LoVo (cell line): ENCODE measurements at regions not wholly inside any gene's neighbourhood (a gene's known extent, or its start where the extent isn't known, plus 50 kb on each side); places are given as distances from the start of the nearest gene placed in this dataset.

ENCODE experiments used
- DNase-seq: peaks from one replicate; pipeline ENCODE4 v3.0.0-alpha.2; 2016; ENCODE audit warnings: low spot score

DNA sequence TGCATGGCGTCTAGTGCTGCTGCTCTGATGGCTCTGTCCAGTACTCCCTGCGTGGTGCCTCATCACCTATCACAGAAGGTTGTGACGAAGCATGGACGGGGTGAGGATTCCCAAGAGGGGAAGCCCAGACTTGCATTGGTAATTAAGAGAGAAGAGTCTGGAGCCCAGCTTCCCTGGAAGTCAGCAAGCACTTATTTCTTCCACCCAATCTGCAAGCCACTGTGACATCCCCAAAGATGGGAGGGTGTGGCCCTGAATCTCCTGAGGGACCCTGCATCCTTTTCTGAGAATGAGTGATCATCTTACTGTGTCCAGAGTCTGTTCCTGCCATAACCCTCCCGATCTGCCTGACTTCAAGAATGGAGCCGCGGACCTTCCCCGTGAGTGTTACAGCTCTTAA is 166.7 kb downstream of the PTPN20 start:
- DNase-seq = no peak

GRCh38 chr10:47078393-47079203 is 167.4 kb downstream of the PTPN20 start:
- no peak for DNase-seq

DNA sequence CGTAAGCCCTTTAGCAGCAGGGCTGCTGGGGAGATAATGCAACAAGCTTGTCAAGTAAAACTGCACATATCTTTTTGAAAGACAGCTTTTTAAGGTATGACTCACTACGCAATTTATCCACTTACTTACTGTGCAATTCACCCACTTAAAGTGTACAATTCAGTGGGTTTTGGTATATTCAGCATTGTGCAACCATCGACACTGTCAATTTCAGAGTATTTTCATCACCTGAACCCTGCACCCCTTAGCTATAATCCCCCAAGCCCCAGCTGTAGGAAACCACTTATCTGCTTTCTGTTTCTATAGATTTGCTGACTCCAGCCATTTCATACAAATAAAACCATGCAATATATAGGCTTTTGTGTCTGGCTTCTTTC is 168.0 kb downstream of the PTPN20 start:
- DNase-seq = no peak

DNA sequence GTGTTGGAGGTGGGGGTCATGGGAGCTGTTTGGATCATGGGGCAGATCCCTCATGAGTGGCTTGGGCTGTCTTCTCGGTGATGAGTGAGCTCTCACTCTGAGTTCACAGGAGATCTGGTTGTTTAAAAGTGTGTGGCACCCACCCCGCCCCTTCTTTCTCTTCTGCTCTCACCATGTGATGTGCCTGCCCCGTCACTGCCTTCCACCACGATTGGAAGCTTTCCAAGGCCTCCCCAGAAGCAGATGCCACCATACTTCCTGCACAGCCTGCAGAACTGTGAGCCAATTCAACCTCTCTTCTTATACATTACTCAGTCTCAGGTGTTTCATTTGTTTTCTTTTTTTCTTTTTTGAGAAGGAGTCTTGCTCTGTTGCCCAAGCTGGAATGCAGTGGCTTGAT is 170.0 kb downstream of the PTPN20 start:
- DNase-seq = no peak

GRCh38 chr10:47082055-47082784 is 171.0 kb downstream of the PTPN20 start:
- no peak for DNase-seq

- DNase-seq = no peak
These were observed 176.4 kb downstream of the PTPN20 start for GRCh38 chr10:47087667-47088066.

GRCh38 chr10:47088656-47089354 is 177.6 kb downstream of the PTPN20 start:
- DNase-seq = no peak

DNA sequence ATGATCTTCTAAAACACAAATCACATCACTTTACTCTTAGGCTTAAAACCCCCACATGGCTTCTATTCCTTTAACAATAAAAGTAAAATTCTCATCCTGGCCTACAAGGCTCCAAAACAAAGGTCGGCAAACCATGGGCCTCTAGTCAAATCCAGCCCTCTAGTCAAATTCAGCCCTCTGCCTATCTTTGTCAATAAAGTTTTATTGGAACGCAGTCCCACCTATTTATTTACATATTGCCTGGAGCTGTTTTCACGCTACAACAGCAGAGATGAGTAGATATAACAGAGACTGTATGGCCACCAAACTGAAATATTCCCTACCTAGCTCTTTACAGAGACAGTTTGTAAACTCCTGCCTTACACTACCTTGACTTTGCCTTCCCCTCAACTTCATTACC is 178.8 kb downstream of the PTPN20 start:
- no peak for DNase-seq

- no peak for DNase-seq
These were observed 179.7 kb downstream of the PTPN20 start for GRCh38 chr10:47090903-47091302.

- DNase-seq = no peak
These were observed 180.2 kb downstream of the PTPN20 start for GRCh38 chr10:47091421-47091820.

DNA sequence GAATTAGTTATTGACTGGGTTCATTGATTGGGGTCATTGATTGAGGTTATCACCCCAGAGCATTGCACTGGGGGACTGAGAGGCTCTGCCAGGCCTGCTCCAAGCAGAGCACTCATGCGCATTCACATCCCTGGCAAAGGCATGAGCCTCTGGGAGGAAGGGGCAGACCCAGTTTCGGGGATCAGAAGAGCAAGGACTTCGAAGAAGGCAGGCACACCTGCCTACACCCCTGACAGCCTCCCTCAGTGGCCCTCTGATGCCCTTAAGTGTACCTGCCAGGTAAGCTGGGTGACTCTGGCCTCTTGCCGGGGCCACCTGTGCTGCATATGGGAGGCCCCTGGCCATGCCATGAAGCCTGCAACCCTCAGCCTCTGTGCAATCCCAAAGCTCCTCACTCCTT is 181.1 kb downstream of the PTPN20 start:
- no peak for DNase-seq

- no peak for DNase-seq
These were observed 181.6 kb downstream of the PTPN20 start for GRCh38 chr10:47092831-47093230.

- DNase-seq = no peak
These were observed 182.9 kb downstream of the PTPN20 start for GRCh38 chr10:47094126-47094525.

GRCh38 chr10:47094636-47095035 is 183.4 kb downstream of the PTPN20 start:
- DNase-seq = no peak

DNA sequence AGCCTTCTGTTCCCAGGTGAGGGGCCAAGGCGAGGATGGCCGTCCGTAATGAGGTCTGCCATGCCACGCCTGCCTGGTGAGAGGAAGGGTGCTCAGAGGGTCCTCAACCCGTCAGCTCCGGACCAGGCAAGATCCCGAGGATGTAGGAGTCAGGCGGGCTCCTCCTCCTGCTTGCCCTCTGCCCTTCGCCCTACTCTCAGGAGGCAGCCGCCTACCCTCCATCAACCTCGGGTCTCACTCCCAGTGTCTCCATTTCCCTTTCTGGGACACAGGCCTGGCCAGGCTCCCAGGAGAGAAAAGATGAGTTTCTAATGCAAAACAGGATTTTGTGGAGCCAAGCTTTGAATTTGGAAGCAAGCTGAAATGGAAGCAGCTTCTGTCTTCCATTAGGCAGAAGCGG is 184.0 kb downstream of the PTPN20 start:
- no peak for DNase-seq

GRCh38 chr10:47095848-47096612 is 184.8 kb downstream of the PTPN20 start:
- no peak for DNase-seq

- no peak for DNase-seq
These were observed 187.0 kb downstream of the PTPN20 start for GRCh38 chr10:47098238-47098637.

- DNase-seq = no peak
These were observed 187.7 kb downstream of the PTPN20 start for GRCh38 chr10:47098964-47099363.

GRCh38 chr10:47099474-47099873 is 188.2 kb downstream of the PTPN20 start:
- DNase-seq = no peak

DNA sequence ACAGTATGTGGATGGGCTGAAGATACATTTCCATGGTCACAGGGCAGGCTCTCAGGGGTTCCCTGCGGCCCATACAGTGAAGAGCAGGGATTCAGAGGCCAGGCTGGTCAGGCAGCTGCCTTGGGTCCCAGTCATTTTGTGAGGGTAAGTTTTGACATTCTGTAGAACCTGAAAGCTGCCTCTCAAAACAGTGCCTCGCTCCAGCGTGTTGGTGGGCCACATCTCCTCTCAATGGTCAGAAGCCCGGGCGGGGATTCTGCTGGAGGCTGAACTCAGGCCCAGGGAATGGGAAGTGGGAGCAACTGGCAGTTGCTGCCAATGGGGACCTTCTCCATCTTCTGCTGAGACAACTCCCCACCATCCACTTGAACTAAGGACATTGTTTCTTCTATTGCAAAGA is 190.0 kb downstream of the PTPN20 start:
- DNase-seq = no peak

GRCh38 chr10:47101807-47102206 is 190.6 kb downstream of the PTPN20 start:
- no peak for DNase-seq

DNA sequence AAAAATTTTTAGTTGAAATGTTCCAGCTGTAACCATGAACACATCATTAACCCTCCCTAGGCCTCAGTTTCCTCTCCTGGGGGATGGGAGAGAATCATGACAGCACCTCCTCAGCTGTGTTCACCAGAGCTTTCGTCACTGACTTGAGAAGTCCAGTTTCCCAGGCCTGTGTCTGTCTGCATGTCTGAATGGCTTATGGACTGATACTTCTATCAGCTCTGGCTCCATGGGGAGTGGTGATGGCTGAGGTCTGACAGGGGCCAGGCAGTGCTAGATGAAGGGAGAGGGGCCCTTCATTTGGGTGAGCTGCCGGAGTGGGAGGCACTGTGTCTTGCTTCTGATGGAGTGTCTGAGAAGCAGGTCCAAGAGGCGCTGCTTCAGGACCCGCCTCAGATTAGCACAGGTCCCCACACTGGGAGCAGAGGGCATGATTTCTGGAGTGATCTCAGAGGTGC is 192.9 kb downstream of the PTPN20 start:
- no peak for DNase-seq
